Fibroblast of lung (primary cell): ENCODE measurements at regions not wholly inside any gene's neighbourhood (a gene's known extent, or its start where the extent isn't known, plus 50 kb on each side); places are given as distances from the start of the nearest gene placed in this dataset.

ENCODE experiments used
- EZH2 ChIP-seq: IDR thresholded peaks from 2 replicates; pipeline ENCODE4 v1.5.1; 2012; ENCODE audit warnings: low read length, control low read depth, mild to moderate bottlenecking; ENCODE audit errors: missing control alignments
- TF ChIP-seq, protein P1 (sequence below), 2 donors: IDR thresholded peaks in 1 of 2; conservative IDR thresholded peaks in 1 of 2; 1 replicate in 1 of 2; 2 replicates in 1 of 2; pipeline ENCODE4 v1.5.1; 2011 to 2012; ENCODE audit warnings: low read length in 2 of 2, control low read depth in 1 of 2, inconsistent platforms in 1 of 2, low read depth in 1 of 2, mild to moderate bottlenecking in 1 of 2

DNA sequence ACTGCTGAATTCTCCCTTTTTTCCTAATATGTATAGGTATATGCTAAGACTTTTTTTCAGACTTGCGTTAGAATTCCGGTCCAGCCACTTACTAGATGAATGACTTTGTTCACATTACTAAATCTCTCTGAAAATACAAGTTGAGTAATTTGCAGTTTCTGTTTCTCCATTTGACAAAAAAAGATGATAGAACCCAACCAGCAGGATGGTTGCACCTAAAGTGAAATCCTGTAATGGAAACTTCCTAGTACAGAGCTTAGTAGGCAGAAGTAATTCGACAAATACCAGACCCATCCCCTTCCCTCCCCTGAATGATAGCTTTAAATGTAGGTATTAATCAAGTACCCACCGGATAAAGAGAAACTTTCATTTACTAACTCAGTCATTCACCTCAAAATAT lies 113.6 kb upstream of the RAP1B start:
- TF ChIP-seq, protein P1, sequence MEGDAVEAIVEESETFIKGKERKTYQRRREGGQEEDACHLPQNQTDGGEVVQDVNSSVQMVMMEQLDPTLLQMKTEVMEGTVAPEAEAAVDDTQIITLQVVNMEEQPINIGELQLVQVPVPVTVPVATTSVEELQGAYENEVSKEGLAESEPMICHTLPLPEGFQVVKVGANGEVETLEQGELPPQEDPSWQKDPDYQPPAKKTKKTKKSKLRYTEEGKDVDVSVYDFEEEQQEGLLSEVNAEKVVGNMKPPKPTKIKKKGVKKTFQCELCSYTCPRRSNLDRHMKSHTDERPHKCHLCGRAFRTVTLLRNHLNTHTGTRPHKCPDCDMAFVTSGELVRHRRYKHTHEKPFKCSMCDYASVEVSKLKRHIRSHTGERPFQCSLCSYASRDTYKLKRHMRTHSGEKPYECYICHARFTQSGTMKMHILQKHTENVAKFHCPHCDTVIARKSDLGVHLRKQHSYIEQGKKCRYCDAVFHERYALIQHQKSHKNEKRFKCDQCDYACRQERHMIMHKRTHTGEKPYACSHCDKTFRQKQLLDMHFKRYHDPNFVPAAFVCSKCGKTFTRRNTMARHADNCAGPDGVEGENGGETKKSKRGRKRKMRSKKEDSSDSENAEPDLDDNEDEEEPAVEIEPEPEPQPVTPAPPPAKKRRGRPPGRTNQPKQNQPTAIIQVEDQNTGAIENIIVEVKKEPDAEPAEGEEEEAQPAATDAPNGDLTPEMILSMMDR (conservative IDR thresholded peaks at IDR 0.05 in 1 of 2, IDR thresholded peaks at IDR 0.05 in 1 of 2; ENCODE audit: low read depth in 1 of 2, low read length in 2 of 2), result no peak
- TF ChIP-seq EZH2, result no peak
